RWPE1 (cell line): ENCODE measurements at regions not wholly inside any gene's neighbourhood (a gene's known extent, or its start where the extent isn't known, plus 50 kb on each side); places are given as distances from the start of the nearest gene placed in this dataset.
A peak's percentile ranks its signal among the peaks of the same experiment; 100 is the strongest.

Source experiments
- CTCF ChIA-PET: fragments of 350-600 bp; sonication (Branson Sonifier 250); formaldehyde crosslinking; extraction: SDS; loops from one replicate; lab custom pipeline; 2021; lab: Yijun Ruan, JAX
- POLR2A ChIA-PET: fragments of 400-600 bp; formaldehyde crosslinking; extraction: SDS; loops from one replicate; lab custom pipeline; 2020; ENCODE audit warnings: antibody characterized with exemption; ENCODE audit not compliant: low non-redundant PET; lab: Yijun Ruan, JAX
- DNase-seq: peaks from one replicate; pipeline ENCODE4 v3.0.0; 2012; ENCODE audit warnings: low spot score
- H3K27ac ChIP-seq: fragments of 450-650 bp; 2 replicates; pipeline ENCODE4 v1.5.1; 2017
- CTCF ChIP-seq: fragments of 450-650 bp; conservative IDR thresholded peaks from 2 replicates; pipeline ENCODE4 v1.5.1; 2017; ENCODE audit warnings: low read depth, mild to moderate bottlenecking

DNA sequence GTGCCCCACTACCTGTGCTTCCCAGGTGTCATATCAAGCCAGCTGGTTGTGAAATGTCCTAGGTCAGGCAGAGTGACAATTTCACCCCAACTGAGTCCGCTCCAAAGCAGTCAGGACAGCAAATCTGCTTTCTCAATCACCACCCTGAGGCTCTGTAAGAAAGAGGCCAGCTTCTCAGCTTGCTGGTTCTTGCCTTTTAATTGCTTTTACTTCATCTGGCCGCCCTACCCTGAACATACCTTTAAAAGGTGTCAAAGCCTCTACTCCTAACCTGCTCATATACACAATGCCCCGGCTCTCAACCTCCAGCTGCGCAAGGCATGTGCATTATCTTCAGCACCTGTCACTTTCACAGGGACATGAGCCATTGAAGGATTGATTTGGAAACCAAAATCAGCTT lies 581.6 kb downstream of the NPHP4 start:
- no peak overlapping the region for H3K27ac ChIP-seq
- TF ChIP-seq CTCF: no peak
- POLR2A ChIA-PET: no interaction called here
- CTCF ChIA-PET: interaction anchor here (0.5 to 1.5 kb wide), 2 partner anchors 20 to 290 kb away, joined by 3 read pairs; no protein-coding TSS in a partner anchor
- DNase-seq: peak; percentile 49

- POLR2A ChIA-PET: no interaction called here
These were observed 583.8 kb downstream of the NPHP4 start for GRCh38 chr1:5408401-5408800.

GRCh38 chr1:5405263-5405662 lies 587.0 kb downstream of the NPHP4 start:
- POLR2A ChIA-PET: no interaction called here
- no peak for TF ChIP-seq CTCF
- CTCF ChIA-PET: no interaction called here
- H3K27ac ChIP-seq: no peak overlapping the region
- DNase-seq: no peak

More at GRCh38 chr1:5408401-5408800, 583.8 kb downstream of the NPHP4 start:
- TF ChIP-seq CTCF: no peak
- CTCF ChIA-PET: no interaction called here
- no peak for DNase-seq
- no peak overlapping the region for H3K27ac ChIP-seq

- no peak for TF ChIP-seq CTCF
- POLR2A ChIA-PET: no interaction called here
- CTCF ChIA-PET: no interaction called here
- no peak for DNase-seq
- no peak overlapping the region for H3K27ac ChIP-seq
These were observed 587.6 kb downstream of the NPHP4 start for GRCh38 chr1:5404412-5405203.

- no peak for DNase-seq
- H3K27ac ChIP-seq: no peak overlapping the region
- POLR2A ChIA-PET: no interaction called here
- CTCF ChIA-PET: no interaction called here
- TF ChIP-seq CTCF: no peak
These were observed 588.3 kb downstream of the NPHP4 start for GRCh38 chr1:5403935-5404334.

DNA sequence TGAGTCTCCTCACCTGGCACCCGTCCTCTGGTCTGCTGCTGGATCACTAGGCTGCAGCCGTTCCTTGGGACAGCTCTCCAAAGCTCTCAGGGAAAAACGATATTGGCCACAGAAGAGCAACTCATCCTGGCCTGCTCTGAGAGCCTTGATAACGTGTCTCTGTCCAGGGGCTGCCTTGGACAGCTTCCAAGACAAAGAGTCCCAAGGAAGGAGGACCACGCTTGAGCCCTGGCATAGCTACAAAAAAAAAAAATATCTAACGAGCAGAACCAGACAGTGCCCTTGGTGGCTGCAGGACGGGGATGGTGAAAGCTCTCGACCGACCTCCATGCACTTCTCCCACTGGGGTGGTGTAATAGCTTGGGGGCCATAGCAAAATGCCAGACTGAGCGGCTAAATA lies 589.6 kb downstream of the NPHP4 start:
- TF ChIP-seq CTCF: no peak
- ChIA-PET POLR2A (no interaction called here), CTCF (no interaction called here)
- no peak overlapping the region for H3K27ac ChIP-seq
- no peak for DNase-seq
